Thymus (tissue), 11 donors: ENCODE measurements at regions not wholly inside any gene's neighbourhood (a gene's known extent, or its start where the extent isn't known, plus 50 kb on each side); places are given as distances from the start of the nearest gene placed in this dataset.

Experiments
- DNase-seq, 9 donors: peaks; one replicate each; pipeline ENCODE4 v3.0.0-alpha.2; 2013; ENCODE audit warnings: low spot score in 9 of 9, low read depth in 6 of 9, missing footprints in 1 of 9
- H3K27ac ChIP-seq, 2 donors: one replicate each; pipeline ENCODE4 v1.5.1; 2013; ENCODE audit warnings: control low read depth in 1 of 2, low read depth in 1 of 2, low read length in 1 of 2, mild to moderate bottlenecking in 1 of 2, moderate library complexity in 1 of 2
- H3K27me3 ChIP-seq, 2 donors: one replicate each; pipeline ENCODE4 v1.5.1; 2013; ENCODE audit warnings: low read length in 1 of 2; ENCODE audit not compliant: control insufficient read depth in 2 of 2, insufficient read depth in 1 of 2
- H3K36me3 ChIP-seq, 2 donors: one replicate each; pipeline ENCODE4 v1.5.1; 2013; ENCODE audit warnings: low read length in 1 of 2, mild to moderate bottlenecking in 1 of 2, moderate library complexity in 1 of 2; ENCODE audit not compliant: control insufficient read depth in 2 of 2, insufficient read depth in 2 of 2
- H3K4me1 ChIP-seq, 2 donors: one replicate each; pipeline ENCODE4 v1.5.1; 2013; ENCODE audit warnings: low read length in 2 of 2; ENCODE audit not compliant: control insufficient read depth in 2 of 2, insufficient read depth in 2 of 2
- H3K4me3 ChIP-seq, 2 donors: one replicate each; pipeline ENCODE4 v1.5.1; 2013; ENCODE audit warnings: low read length in 2 of 2, control low read depth in 1 of 2, mild to moderate bottlenecking in 1 of 2
- H3K9me3 ChIP-seq, 2 donors: one replicate each; pipeline ENCODE4 v1.5.1; 2013; ENCODE audit warnings: low read length in 1 of 2, mild to moderate bottlenecking in 1 of 2; ENCODE audit not compliant: control insufficient read depth in 2 of 2, insufficient read depth in 1 of 2
- WGBS: extraction: QIAGEN DNeasy Blood & Tissue Kit; methylation state at CpG from one replicate; pipeline ENCODE4 v1.1.7; 2013; 5-methylcytosine and 5-hydroxymethylcytosine counted together
- donor health status: healthy.

DNA sequence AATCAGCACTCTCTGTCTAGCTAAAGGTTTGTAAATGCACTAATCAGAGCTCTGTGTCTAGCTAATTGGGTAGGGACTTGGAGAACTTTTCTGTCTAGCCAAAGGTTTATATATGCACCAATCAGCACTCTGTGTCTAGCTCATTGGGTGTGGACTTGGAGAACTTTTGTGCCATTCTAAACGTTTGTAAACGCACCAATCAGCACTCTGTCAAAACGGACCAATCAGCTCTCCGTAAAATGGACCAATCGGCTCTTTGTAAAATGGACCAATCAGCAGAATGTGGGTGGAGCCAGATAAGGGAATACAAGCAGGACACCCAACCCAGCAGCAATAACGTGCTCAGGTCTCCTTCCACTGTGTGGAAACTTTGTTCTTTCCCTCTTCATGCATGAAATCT, 298.6 kb upstream of the PTPRD start:
- whole genome bisulfite sequencing = 92% methylated on average over 6 of the region's 6 CpGs
- Histone ChIP-seq H3K27me3 (no peaks in the 10 kb centered on the region), H3K36me3 (no peaks in the 10 kb centered on the region), H3K4me3 (no peak overlapping the region), H3K27ac (no peak overlapping the region), H3K9me3 (peaks cover 0 to 11% of the 10 kb centered on the region in 2 donors), H3K4me1 (no peaks in the 10 kb centered on the region)
- DNase-seq = no peak

DNA sequence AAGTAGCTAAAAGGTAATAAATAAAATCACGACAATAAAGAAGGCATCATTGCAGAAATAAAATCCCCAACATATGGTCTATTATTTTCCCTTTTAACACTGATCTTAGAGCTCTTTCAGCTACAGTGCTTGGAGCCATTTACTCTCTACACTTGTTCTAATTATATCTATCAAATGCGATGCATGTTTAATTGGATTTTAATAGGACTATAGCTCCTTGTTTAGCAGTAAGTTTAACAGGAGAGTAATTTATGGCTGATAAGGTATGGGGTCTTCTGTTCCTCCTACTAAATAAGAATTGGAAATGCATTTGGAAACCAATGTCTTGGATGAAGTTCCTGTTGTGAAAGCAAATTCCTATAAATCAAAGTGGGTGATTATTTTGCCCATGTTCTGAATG, 304.2 kb upstream of the PTPRD start:
- Histone ChIP-seq H3K4me1 (no peaks in the 10 kb centered on the region), H3K27me3 (no peaks in the 10 kb centered on the region), H3K9me3 (peaks cover 0 to 4% of the 10 kb centered on the region in 2 donors), H3K27ac (no peak overlapping the region), H3K4me3 (no peak overlapping the region), H3K36me3 (no peaks in the 10 kb centered on the region)
- WGBS = 94% methylated on average over 2 of the region's 2 CpGs
- no peak for DNase-seq

DNA sequence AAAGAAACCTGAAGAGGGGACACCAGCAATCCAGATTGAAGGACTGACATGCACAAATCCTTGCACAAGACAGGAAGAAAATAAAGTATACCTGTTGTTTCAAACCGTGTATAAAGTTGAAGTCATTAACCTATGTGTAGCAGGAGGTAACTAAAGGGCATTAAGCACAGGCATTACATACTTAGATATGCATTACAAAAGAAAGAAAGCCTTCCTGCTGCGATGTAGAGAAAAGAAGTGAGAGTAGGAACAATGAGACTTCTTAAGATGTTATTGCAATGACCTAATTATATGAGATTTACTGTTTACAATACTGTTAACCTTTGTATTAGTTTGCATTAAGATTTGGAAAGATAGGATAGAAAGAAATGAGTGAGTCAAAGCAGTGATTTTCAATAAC, 308.9 kb upstream of the PTPRD start:
- H3K36me3 ChIP-seq = no peaks in the 10 kb centered on the region
- WGBS = 24% methylated on average over 2 of the region's 2 CpGs
- H3K9me3 ChIP-seq = no peaks in the 10 kb centered on the region
- no peaks in the 10 kb centered on the region for H3K27me3 ChIP-seq
- no peak for DNase-seq
- no peak overlapping the region for H3K4me3 ChIP-seq
- H3K4me1 ChIP-seq = no peaks in the 10 kb centered on the region
- H3K27ac ChIP-seq = no peak overlapping the region

DNA sequence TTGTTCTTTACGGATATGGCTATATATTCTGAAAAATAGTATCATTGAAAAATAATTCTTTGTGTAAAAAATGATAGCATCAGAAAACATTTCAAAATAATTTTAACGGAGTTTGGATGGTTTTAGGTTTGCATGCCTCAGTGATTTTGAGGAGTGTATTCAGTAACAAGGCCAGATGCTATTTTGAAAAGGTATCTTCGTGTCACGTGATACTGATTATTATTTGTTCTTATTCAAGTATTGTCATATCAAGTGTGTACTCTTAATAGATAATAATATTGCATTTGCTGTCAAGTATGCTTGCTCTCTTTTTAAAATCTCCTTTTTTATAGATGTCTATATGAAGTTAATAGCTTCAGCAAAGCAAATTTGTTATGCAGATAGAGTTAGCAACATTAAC, 313.1 kb upstream of the PTPRD start:
- H3K36me3 ChIP-seq = no peaks in the 10 kb centered on the region
- no peak overlapping the region for H3K4me3 ChIP-seq
- no peak for DNase-seq
- no peaks in the 10 kb centered on the region for H3K27me3 ChIP-seq
- no peaks in the 10 kb centered on the region for H3K4me1 ChIP-seq
- H3K27ac ChIP-seq = no peak overlapping the region
- WGBS = 79% methylated on average over 4 of the region's 4 CpGs
- no peaks in the 10 kb centered on the region for H3K9me3 ChIP-seq

DNA sequence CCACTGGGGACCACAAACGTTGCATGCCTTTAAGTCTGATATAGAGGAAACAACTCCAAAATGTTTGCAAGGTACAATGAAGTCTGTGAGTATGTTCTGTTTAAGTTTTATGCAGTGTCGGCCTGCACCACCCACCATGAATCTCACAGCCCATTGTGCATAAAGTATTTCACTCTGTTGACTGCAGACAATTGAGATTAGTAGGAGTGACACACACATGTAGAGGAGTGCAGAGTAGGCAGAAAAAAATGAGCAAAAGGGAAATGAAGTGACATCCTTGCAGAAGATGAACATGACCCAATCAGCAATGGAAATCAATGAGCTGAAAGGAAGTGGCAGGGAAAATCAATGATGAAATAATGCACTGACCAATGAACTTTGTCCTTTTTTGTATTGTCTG, 315.6 kb upstream of the PTPRD start:
- H3K4me1 ChIP-seq = no peaks in the 10 kb centered on the region
- no peak overlapping the region for H3K27ac ChIP-seq
- DNase-seq = no peak
- H3K9me3 ChIP-seq = no peaks in the 10 kb centered on the region
- no peaks in the 10 kb centered on the region for H3K27me3 ChIP-seq
- H3K4me3 ChIP-seq = no peak overlapping the region
- no peaks in the 10 kb centered on the region for H3K36me3 ChIP-seq
- 80% methylated on average over 2 of the region's 2 CpGs for WGBS

DNA sequence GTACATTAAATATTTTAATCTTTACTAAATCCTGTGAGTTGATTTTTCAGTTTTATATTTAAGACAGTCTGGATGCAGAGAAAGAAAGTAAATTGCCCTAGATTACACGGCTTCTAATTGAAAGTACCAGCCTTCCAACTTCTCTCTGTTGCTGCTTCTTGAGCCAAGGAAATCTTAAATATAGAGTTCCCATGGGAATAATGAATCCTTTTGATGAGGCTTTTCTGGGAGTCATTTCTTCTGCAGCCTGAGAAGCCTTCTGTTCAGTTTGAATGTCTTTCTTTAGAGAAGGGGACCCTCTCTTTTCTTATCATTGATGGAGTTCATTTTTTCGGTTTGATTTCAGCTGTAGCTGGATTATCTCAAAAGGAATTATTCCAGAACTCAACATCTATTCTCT, 317.3 kb upstream of the PTPRD start:
- WGBS = 88% methylated on average over 2 of the region's 2 CpGs
- H3K4me3 ChIP-seq = no peak overlapping the region

DNA sequence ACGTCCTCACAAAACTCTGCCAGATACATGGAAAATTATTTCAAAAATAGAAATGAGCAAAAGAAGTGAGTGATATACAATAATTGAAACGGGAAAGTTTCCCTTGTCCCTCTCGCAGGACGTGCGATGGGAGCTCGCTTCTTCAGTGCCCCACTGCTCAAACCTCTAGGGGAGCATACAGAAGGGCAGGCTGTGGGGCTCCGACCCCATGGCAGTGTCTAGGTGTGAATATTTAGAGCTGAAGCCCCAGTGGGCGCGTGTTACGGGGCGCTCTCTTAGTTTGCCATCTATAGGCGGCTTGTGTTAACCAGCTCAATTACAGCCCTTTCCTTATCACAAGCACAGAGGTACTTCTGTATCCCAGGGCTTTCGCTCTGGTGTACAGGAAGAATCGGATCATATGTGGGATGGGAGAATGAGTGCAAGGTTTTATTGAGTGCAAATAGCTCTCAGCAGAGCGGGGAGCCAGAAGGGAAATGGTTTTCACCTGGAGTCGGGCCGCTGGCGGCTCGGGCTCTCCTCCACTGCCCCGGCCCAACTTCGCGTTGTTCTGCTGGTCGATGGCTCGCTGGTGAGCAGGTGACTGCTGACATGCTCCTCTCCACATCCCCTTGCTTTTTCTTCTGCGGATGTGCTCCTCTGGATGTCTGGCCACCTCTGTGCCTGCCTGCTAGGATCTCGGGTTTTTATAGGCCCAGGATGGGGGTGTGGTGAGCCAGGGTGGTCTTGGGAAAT, 334.0 kb upstream of the PTPRD start:
- no peaks in the 10 kb centered on the region for H3K27me3 ChIP-seq
- H3K36me3 ChIP-seq = no peaks in the 10 kb centered on the region
- no peak overlapping the region for H3K4me3 ChIP-seq
- 94% methylated on average over 26 of the region's 26 CpGs for WGBS
- no peak overlapping the region for H3K27ac ChIP-seq
- H3K9me3 ChIP-seq = peaks cover 0 to 10% of the 10 kb centered on the region in 2 donors
- DNase-seq = no peak
- H3K4me1 ChIP-seq = no peaks in the 10 kb centered on the region

More for the DNA sequence above, 317.3 kb upstream of the PTPRD start:
- Histone ChIP-seq H3K27ac (no peak overlapping the region), H3K4me1 (no peaks in the 10 kb centered on the region), H3K9me3 (no peaks in the 10 kb centered on the region), H3K27me3 (no peaks in the 10 kb centered on the region), H3K36me3 (no peaks in the 10 kb centered on the region)
- no peak for DNase-seq

DNA sequence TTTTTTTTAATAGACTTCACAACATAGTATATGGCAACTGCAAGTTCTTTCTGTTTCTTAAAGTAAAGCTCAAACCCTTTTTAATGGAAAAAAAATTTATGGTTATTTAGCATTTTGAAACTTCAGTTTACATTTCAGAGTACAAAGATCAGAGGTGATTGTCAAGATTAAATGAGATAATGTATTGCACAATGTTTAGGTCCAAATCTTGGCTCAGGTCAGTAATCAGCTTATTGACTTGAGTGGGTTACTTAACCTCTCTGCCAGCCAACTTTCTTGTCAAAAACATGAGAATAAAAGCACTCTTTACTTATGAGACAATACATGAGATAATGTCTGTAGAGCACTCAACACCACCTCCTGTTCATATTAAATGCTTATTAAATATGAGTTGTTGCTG, 345.1 kb upstream of the PTPRD start:
- Histone ChIP-seq H3K27me3 (no peaks in the 10 kb centered on the region), H3K4me3 (no peak overlapping the region), H3K9me3 (no peaks in the 10 kb centered on the region), H3K36me3 (no peaks in the 10 kb centered on the region), H3K4me1 (no peaks in the 10 kb centered on the region), H3K27ac (no peak overlapping the region)
- DNase-seq = no peak

DNA sequence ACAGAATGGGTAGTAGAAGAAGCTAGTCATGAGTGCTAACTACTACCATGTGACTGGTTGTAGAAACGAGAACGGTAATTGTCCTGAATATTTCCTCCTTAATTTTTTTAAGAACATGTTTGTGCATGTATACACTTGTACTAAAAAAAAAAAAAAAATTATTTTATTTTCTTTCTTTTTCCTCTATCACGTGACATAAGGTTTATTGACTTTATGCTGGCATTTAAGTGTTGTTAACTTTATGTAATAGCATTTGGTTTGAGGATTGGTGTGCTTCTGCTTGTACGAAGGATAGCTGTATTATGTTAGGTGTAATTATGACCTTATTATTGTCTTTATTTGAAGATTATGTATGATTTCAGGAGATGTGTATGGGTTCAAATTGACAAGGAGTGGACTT, 349.1 kb upstream of the PTPRD start:
- Histone ChIP-seq H3K27ac (no peak overlapping the region), H3K4me1 (no peaks in the 10 kb centered on the region), H3K4me3 (no peak overlapping the region), H3K9me3 (no peaks in the 10 kb centered on the region), H3K27me3 (no peaks in the 10 kb centered on the region), H3K36me3 (no peaks in the 10 kb centered on the region)
- WGBS = 93% methylated on average over 4 of the region's 4 CpGs
- DNase-seq = no peak
